ENCODE measurements at regions not wholly inside any gene's neighbourhood (a gene's known extent, or its start where the extent isn't known, plus 50 kb on each side); places are given as distances from the start of the nearest gene placed in this dataset.

GRCh38 chr2:16392647-16393499 is 272.8 kb downstream of the CYRIA start:
- TF ChIP-seq TSHZ2 (CRISPR knock-in tag; IDR thresholded peaks at IDR 0.05) (peak; percentile 68; the same call in 1 of the 2 replicates), SNAI2 (CRISPR knock-in tag; IDR thresholded peaks at IDR 0.05) (no peak), ARNTL (CRISPR knock-in tag; IDR thresholded peaks at IDR 0.05; ENCODE audit: borderline replicate concordance, low read depth) (no peak), ZNF8 (CRISPR knock-in tag; IDR thresholded peaks at IDR 0.05) (no peak), PATZ1 (CRISPR knock-in tag; IDR thresholded peaks at IDR 0.05; ENCODE audit: borderline replicate concordance) (no peak), ISL1 (CRISPR knock-in tag; IDR thresholded peaks at IDR 0.05) (no peak), RARB (CRISPR knock-in tag; IDR thresholded peaks at IDR 0.05) (no peak), ZFP30 (CRISPR knock-in tag; IDR thresholded peaks at IDR 0.05) (no peak), CREB5 (CRISPR knock-in tag; IDR thresholded peaks at IDR 0.05; ENCODE audit: low read depth) (no peak)
